Heart left ventricle (tissue), 13 donors: ENCODE measurements at regions not wholly inside any gene's neighbourhood (a gene's known extent, or its start where the extent isn't known, plus 50 kb on each side); places are given as distances from the start of the nearest gene placed in this dataset.

Source experiments
- POLR2A ChIP-seq, 2 donors: fragments of 450-650 bp; IDR thresholded peaks; one replicate each; pipeline ENCODE4 v1.6.1; 2017; ENCODE audit warnings: antibody characterized with exemption in 2 of 2, mild to moderate bottlenecking in 2 of 2, moderate library complexity in 2 of 2
- TF ChIP-seq, protein P1 (sequence below), 12 donors: fragments of 200-600 bp; sonication (generic) in 4 of 12; IDR thresholded peaks; one replicate each; pipeline versions ENCODE4 v1.5.0 to v1.8.0; 2018 to 2022; ENCODE audit warnings: antibody characterized with exemption in 12 of 12, mild to moderate bottlenecking in 5 of 12
- donor health status: ischemic (EF 13 %, LVEDD 7.1; RV severe dilation, severe dysfunction).
- donor health status: DM: no; HTN: yes; CAD: no.
- donor health status: DM: no; HTN: no; CAD: no.
- donor health status: ischemic (EF 25% LVEDD 6.9; RV normal size, moderate dysfunction).
- donor health status: ischemic (EF 25% LVEDD 5.7; RV mildly dilated, moderate dysfunction).
- donor health status: ischemic (EF 35%, LVEDD 5.7; RV mildly dilated, moderate dysfunction).
- donor health status: nonischemic (EF 11% LVEDD 7.7; RV severe dilation, severe dysfunction).
- donor health status: DM: yes; HTN: yes; CAD: no.
- donor health status: PGD.
- donor health status: ischemic (EF 29% LVEDD 5.4; RV normal size, mild dysfunction).
- donor health status: nonischemic (EF 23%, LVEDD 6.1; RV moderate dilation, normal function).

DNA sequence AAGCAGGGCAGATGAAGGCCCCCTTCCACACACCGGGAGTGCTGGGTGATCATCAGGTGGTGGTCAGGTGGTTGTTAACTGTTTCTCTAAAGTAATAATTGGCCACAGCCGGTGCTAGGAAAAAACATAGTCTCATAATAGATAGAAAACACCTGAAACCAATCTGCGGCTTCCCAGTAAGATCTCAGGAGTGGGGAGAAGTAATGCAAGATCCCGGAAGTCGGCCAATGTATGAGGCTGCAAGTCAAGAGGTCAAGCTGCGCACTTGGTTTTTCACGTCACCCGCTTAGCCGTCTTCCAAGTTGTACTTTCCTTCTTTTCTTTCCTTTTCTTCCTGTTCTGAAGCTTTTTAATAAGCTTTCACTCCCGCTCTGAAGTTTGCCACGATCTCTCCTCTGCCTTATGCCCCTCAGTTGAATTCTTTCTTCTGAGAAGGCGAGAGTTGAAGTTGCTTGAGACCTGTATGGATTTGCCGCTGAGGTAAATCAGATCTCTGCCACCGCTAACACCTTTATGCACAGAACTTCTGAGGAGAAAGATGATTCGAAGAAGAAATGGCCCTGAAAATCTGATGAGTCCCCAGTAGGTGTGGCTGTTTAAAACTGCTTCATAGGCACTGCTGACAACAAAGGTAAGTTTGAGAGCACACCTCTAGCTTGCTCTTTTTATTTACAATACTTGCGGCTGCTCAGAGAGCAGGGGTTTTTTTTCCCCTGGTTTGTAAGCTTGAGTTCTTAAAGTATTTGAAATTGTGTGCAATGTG is 406.6 kb downstream of the FAM170A start:
- TF ChIP-seq, protein P1, sequence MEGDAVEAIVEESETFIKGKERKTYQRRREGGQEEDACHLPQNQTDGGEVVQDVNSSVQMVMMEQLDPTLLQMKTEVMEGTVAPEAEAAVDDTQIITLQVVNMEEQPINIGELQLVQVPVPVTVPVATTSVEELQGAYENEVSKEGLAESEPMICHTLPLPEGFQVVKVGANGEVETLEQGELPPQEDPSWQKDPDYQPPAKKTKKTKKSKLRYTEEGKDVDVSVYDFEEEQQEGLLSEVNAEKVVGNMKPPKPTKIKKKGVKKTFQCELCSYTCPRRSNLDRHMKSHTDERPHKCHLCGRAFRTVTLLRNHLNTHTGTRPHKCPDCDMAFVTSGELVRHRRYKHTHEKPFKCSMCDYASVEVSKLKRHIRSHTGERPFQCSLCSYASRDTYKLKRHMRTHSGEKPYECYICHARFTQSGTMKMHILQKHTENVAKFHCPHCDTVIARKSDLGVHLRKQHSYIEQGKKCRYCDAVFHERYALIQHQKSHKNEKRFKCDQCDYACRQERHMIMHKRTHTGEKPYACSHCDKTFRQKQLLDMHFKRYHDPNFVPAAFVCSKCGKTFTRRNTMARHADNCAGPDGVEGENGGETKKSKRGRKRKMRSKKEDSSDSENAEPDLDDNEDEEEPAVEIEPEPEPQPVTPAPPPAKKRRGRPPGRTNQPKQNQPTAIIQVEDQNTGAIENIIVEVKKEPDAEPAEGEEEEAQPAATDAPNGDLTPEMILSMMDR (IDR thresholded peaks at IDR 0.05): no peak
- no peak for TF ChIP-seq POLR2A (IDR thresholded peaks at IDR 0.05)
